ENCODE measurements at regions not wholly inside any gene's neighbourhood (a gene's known extent, or its start where the extent isn't known, plus 50 kb on each side); places are given as distances from the start of the nearest gene placed in this dataset.

GRCh38 chr16:51039638-51040331, 111.3 kb downstream of the SALL1 start:
- no peak for TF ChIP-seq CTCF (IDR thresholded peaks at IDR 0.05; ENCODE audit: borderline replicate concordance, insufficient read depth, low read depth, low read length)
- H3K4me3 ChIP-seq (ENCODE audit: low read depth, low read length) = no peak overlapping the region

- H3K4me3 ChIP-seq (ENCODE audit: low read depth, low read length) = no peak overlapping the region
- TF ChIP-seq CTCF (IDR thresholded peaks at IDR 0.05; ENCODE audit: borderline replicate concordance, insufficient read depth, low read depth, low read length) = no peak
These were observed 115.4 kb downstream of the SALL1 start for GRCh38 chr16:51035711-51036110.

GRCh38 chr16:51035110-51035498, 116.0 kb downstream of the SALL1 start:
- no peak for TF ChIP-seq CTCF (IDR thresholded peaks at IDR 0.05; ENCODE audit: borderline replicate concordance, insufficient read depth, low read depth, low read length)
- no peak overlapping the region for H3K4me3 ChIP-seq (ENCODE audit: low read depth, low read length)

- TF ChIP-seq CTCF (IDR thresholded peaks at IDR 0.05; ENCODE audit: borderline replicate concordance, insufficient read depth, low read depth, low read length) = no peak
- H3K4me3 ChIP-seq (ENCODE audit: low read depth, low read length) = no peak overlapping the region
These were observed 116.5 kb downstream of the SALL1 start for GRCh38 chr16:51034481-51035109.

GRCh38 chr16:51031598-51031997, 119.5 kb downstream of the SALL1 start:
- no peak for TF ChIP-seq CTCF (IDR thresholded peaks at IDR 0.05; ENCODE audit: borderline replicate concordance, insufficient read depth, low read depth, low read length)
- H3K4me3 ChIP-seq (ENCODE audit: low read depth, low read length) = no peak overlapping the region

- no peak overlapping the region for H3K4me3 ChIP-seq (ENCODE audit: low read depth, low read length)
- TF ChIP-seq CTCF (IDR thresholded peaks at IDR 0.05; ENCODE audit: borderline replicate concordance, insufficient read depth, low read depth, low read length) = no peak
These were observed 120.6 kb downstream of the SALL1 start for GRCh38 chr16:51030516-51030915.
